A673 (cell line): ENCODE measurements at regions not wholly inside any gene's neighbourhood (a gene's known extent, or its start where the extent isn't known, plus 50 kb on each side); places are given as distances from the start of the nearest gene placed in this dataset.

Source experiments
- BruUV-seq: library from RNA; stranded (reverse); fragments of 400-500 nt; replicated peaks from 2 replicates; lab custom pipeline; 2021; lab: Mats Ljungman, UMichigan
- CTCF ChIA-PET: fragments of 300-600 bp; sonication (Branson Sonifier 250); formaldehyde crosslinking; loops from one replicate; lab custom pipeline; 2022; ENCODE audit warnings: antibody characterized with exemption; lab: Charles Lee
- POLR2A ChIA-PET: fragments of 300-600 bp; sonication (Branson Sonifier 250); formaldehyde crosslinking; loops from one replicate; lab custom pipeline; 2022; ENCODE audit warnings: antibody characterized with exemption; ENCODE audit not compliant: low non-redundant PET; lab: Charles Lee
- DNase-seq: peaks from one replicate; pipeline ENCODE4 v3.0.0-alpha.2; 2015; ENCODE audit warnings: low spot score
- H3K27ac ChIP-seq: fragments of 200-600 bp; sonication (generic); 2 replicates; pipeline ENCODE4 v1.5.1; 2016; ENCODE audit warnings: mixed run types, low read depth, mild to moderate bottlenecking, mixed read lengths, antibody characterized with exemption, low read length; ENCODE audit not compliant: poor library complexity, severe bottlenecking
- H3K27me3 ChIP-seq: fragments of 200-600 bp; sonication (generic); replicated peaks from 2 replicates; pipeline ENCODE4 v1.6.1; 2017; ENCODE audit warnings: mixed run types, low read depth, mild to moderate bottlenecking, mixed read lengths, antibody characterized with exemption, low read length; ENCODE audit not compliant: insufficient read depth, poor library complexity
- H3K36me3 ChIP-seq: fragments of 200-600 bp; sonication (generic); 2 replicates; pipeline ENCODE4 v1.6.1; 2016; ENCODE audit warnings: mixed run types, mild to moderate bottlenecking, mixed read lengths, antibody characterized with exemption, low read length; ENCODE audit not compliant: insufficient read depth, poor library complexity, severe bottlenecking
- H3K4me1 ChIP-seq: fragments of 200-600 bp; sonication (generic); 2 replicates; pipeline ENCODE4 v1.6.1; 2017; ENCODE audit warnings: mixed run types, mild to moderate bottlenecking, mixed read lengths, antibody characterized with exemption, low read length; ENCODE audit not compliant: insufficient read depth, poor library complexity, severe bottlenecking
- H3K4me3 ChIP-seq: fragments of 200-600 bp; sonication (generic); 2 replicates; pipeline ENCODE4 v1.5.1; 2016; ENCODE audit warnings: low read depth, mixed run types, mild to moderate bottlenecking, mixed read lengths, low read length; ENCODE audit not compliant: poor library complexity, severe bottlenecking
- H3K9me3 ChIP-seq: fragments of 200-600 bp; sonication (generic); 2 replicates; pipeline ENCODE4 v1.6.1; 2016; ENCODE audit warnings: mixed run types, low read depth, mild to moderate bottlenecking, mixed read lengths, antibody characterized with exemption, low read length; ENCODE audit not compliant: poor library complexity, severe bottlenecking
- CTCF ChIP-seq: fragments of 300-800, 200-600 bp; sonication (generic); conservative IDR thresholded peaks from 2 replicates; pipeline ENCODE4 v1.5.1; 2017; ENCODE audit warnings: low read depth, mild to moderate bottlenecking, antibody characterized with exemption, low read length, moderate library complexity, mixed read lengths
- EZH2 ChIP-seq: fragments of 200-600 bp; sonication (generic); IDR thresholded peaks from 2 replicates; pipeline ENCODE4 v1.6.1; 2017; ENCODE audit warnings: borderline replicate concordance, low read depth, mild to moderate bottlenecking, mixed read lengths, antibody characterized with exemption, low read length; ENCODE audit not compliant: poor library complexity, severe bottlenecking
- intact Hi-C: fragments of 100-400 bp; cut with micrococcal nuclease; formaldehyde crosslinking; loops from one replicate; pipeline ENCODE4 v1.10.0; 2022; ENCODE audit not compliant: unreplicated experiment

- POLR2A ChIA-PET = no interaction called here
- no peaks in the 10 kb centered on the region for H3K27me3 ChIP-seq
- H3K9me3 ChIP-seq = no peaks in the 10 kb centered on the region
- CTCF ChIA-PET = no interaction called here
- no peak overlapping the region for H3K4me3 ChIP-seq
- intact Hi-C loops = no loop called here
- no TSS peak for BruUV-seq
- no peak overlapping the region for H3K27ac ChIP-seq
- TF ChIP-seq EZH2 (no peak), CTCF (no peak)
- H3K4me1 ChIP-seq = no peaks in the 10 kb centered on the region
- H3K36me3 ChIP-seq = no peaks in the 10 kb centered on the region
- no peak for DNase-seq
Measured at GRCh38 chr2:22887845-22888244, 497.1 kb upstream of the KLHL29 start.

- no peaks in the 10 kb centered on the region for H3K9me3 ChIP-seq
- H3K27ac ChIP-seq = no peak overlapping the region
- H3K36me3 ChIP-seq = no peaks in the 10 kb centered on the region
- no peak for TF ChIP-seq EZH2
- no peak for TF ChIP-seq CTCF
- intact Hi-C loops = no loop called here
- ChIA-PET CTCF (no interaction called here), POLR2A (no interaction called here)
- no TSS peak for BruUV-seq
- H3K4me3 ChIP-seq = no peak overlapping the region
- H3K4me1 ChIP-seq = no peaks in the 10 kb centered on the region
- DNase-seq = no peak
- H3K27me3 ChIP-seq = no peaks in the 10 kb centered on the region
Measured at GRCh38 chr2:22890132-22890531, 494.8 kb upstream of the KLHL29 start.

- Histone ChIP-seq H3K27me3 (no peaks in the 10 kb centered on the region), H3K36me3 (no peaks in the 10 kb centered on the region), H3K27ac (no peak overlapping the region), H3K4me3 (no peak overlapping the region), H3K4me1 (no peaks in the 10 kb centered on the region), H3K9me3 (no peaks in the 10 kb centered on the region)
- POLR2A ChIA-PET = no interaction called here
- CTCF ChIA-PET = no interaction called here
- intact Hi-C loops = no loop called here
- no peak for DNase-seq
- BruUV-seq = no TSS peak
- TF ChIP-seq CTCF = no peak
- TF ChIP-seq EZH2 = no peak
Measured at GRCh38 chr2:22893761-22894517, 491.0 kb upstream of the KLHL29 start.
